ENCODE measurements at regions not wholly inside any gene's neighbourhood (a gene's known extent, or its start where the extent isn't known, plus 50 kb on each side); places are given as distances from the start of the nearest gene placed in this dataset.

- DNase-seq (ENCODE audit: low read depth), result no peak
These were observed 870.5 kb upstream of the CXADR start for GRCh38 chr21:16642353-16642752.

DNA sequence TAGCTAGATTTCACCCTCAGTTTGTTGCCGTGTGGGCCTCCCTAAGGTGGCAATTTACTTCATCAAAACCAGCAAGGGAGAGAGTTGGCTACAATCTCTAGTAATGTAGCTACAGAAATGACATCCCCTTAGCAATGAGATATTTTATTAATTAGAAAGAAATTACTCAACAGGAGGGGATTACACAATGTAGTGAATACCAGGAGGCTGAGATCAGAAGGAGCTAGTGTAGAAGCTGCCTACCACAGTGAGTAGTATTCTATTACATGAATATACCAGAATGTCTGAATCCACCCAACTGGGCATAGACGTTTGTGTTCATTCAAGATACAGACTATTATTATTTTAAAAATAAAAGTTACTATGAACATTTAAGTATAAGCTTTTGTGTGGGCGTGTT is 868.2 kb upstream of the CXADR start:
- no peak for DNase-seq (ENCODE audit: low read depth)

DNA sequence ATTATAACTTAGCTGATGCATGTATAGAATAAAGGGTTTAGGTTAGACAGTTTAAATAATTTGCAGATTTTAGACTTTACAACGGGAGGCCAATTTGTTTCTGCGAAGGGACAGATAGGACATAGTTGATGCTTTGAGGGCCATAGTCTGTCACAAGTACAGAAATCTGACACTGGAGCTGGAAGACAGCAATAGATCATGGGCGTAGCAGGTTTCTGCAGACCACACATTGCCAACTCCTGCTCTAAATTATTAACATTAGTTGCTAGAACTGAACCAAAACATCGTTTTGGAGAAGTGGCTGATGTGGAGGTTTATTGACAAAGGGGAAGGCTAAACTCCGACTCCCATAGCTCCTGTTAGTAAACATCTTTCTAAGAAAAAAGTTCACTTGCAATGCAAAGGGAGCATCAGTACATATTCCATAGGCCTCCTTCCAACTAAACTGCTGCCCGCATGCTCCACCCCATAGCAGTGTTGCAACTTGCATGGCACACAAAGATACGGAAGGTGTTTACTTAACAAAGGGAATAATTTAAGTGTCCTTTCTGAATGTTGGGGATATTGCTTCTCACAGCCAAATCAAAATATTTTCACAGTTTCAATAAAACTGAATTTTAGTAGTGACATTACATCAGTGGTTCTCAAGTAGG is 862.0 kb upstream of the CXADR start:
- DNase-seq (ENCODE audit: low read depth), result no peak

DNA sequence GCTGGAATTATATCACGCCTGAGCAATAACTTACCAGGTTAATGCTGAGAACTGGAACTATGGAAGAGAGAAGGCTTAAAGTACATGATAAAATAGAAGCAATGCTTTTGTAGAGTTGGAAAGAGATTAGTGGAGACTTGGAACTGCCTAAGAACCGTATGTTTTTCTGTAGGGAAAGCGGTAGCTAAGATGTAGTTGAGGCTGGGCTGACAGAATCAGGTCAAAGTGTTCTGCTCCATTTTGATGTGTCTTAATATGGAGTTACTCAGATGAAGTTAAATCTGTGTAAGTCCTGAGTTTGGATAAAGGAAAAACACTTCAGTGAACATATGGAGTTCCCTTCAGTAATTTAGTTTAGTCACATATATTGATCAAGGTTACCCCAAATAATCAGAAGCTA is 860.9 kb upstream of the CXADR start:
- DNase-seq (ENCODE audit: low read depth), result no peak

DNA sequence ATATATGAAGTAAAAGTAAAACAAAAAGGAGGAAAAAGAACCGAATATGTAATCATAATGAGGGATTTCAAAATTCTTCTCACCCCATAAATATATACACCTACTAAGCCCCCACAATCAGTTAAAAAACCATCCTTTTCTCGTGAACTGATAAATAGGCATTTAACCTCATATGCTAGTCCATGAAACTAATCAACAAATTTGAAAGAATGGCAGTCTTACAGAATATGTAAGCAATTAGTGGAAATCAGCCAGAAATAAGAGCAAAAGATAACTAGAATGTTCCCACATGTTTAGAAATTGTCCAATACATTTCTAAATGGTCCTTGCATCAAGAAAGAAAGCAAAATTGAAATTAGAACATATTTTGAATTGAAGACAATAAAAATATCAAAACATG is 849.4 kb upstream of the CXADR start:
- DNase-seq (ENCODE audit: low read depth), result no peak

- DNase-seq (ENCODE audit: low read depth), result no peak
These were observed 845.4 kb upstream of the CXADR start for GRCh38 chr21:16667395-16667794.

DNA sequence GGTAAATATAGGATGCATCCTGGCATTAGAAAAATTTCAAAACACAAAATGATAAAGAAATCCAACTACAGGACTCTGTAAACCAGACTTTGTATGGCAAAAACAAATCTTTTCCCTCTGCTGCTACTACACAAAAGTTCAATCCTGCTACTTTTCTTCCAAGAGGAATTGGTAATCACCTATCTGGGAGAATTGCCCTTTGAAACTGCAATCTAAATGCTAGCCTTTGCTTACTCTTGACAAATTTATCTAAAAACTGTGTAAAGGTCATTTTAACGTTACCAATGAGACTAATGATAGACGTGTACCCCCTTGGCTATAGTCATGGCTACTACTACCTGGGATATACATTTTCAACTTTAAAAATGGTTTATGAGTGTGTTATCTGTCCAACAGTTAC is 837.9 kb upstream of the CXADR start:
- DNase-seq (ENCODE audit: low read depth), result no peak

GRCh38 chr21:16676391-16676790 is 836.5 kb upstream of the CXADR start:
- DNase-seq (ENCODE audit: low read depth), result no peak

DNA sequence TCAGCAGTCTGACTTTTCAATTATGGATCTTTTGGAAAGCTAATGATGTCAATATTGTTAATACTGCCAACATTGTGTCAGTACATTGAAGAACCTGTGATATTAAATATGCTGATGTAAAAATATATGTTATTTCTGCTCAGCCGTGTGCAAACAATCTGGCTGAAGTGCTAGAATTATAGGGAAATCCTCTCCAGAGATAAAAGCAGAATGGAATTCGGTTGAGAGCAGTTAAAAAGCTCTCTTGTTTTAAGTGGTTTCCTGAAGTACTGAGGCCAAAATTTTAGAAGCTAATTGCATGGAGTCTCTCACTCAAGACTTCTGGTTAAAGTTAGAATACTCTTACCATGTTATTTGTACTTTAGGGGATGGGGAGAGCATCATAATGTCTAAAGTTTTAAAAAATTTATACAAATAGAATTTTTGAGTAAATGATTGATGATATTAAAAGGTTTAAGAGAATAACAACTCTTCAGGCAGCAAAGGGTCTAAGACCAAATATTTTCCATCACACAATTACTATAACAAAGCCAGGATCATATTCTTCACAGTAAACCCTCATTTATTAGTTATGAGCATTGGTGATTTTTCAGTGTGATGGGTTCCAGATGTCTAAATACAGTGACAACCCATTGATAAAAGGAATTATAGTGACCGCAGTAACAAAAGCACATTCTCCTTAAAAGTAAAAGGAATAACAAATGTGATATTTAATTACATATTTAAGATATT is 834.2 kb upstream of the CXADR start:
- DNase-seq (ENCODE audit: low read depth), result no peak

DNA sequence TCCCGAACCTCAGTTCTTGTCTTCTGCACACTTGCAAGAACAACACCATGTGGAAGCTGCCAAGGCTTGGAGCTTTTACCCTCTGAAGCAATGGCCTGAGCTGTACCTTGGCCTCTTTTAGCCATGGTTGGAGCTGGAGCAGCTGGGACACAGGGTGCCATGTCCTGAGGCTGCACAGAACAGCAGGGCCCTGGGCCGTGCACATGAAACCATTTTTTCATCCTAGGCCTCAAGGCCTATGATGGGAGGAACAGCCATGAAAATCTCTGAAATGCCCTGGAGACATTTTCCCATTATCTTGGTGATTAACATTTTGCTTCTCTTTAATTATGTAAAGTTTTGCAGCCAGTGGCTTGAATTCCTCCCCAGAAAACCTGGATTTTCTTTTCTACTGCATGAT is 817.8 kb upstream of the CXADR start:
- DNase-seq (ENCODE audit: low read depth), result no peak

DNA sequence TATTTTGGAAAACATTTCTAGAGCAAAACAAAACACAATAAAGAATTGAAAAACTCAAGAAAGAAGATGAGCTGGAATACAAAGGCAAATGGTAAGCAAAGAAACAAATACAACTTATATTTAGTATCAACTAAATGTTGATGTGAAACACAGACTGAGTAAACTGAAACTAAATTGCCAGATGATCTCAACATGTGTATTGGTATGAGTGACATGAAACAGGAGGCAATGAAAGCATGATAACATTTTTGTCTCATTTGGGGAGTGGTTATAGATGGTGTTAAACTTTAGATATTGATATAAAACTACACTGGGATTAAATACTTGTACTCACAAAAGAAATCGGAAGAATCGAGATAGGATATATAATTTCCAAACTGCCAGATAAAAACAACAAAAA is 805.6 kb upstream of the CXADR start:
- no peak for DNase-seq (ENCODE audit: low read depth)

- DNase-seq (ENCODE audit: low read depth), result no peak
These were observed 804.6 kb upstream of the CXADR start for GRCh38 chr21:16708101-16708835.

- no peak for DNase-seq (ENCODE audit: low read depth)
These were observed 802.8 kb upstream of the CXADR start for GRCh38 chr21:16709866-16710550.

DNA sequence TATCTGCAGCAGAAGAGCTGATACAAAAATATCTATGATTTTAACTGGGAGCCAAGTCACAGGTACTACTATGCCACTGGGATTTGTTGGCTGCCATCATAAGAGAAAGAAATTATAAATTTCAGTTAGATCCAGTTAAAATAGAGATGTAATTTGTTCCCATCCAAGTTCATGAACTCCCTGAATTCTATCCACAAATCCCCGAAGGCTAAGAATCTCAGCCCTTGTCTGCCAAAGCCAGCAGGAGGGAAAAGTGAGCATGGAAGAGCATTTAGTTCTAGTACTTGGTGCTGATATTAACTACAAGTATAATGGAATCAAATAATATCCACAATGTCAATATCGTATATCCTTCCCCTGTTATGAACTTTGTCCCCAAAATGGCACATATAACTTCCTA is 801.1 kb upstream of the CXADR start:
- DNase-seq (ENCODE audit: low read depth), result no peak

- DNase-seq (ENCODE audit: low read depth), result no peak
These were observed 799.3 kb upstream of the CXADR start for GRCh38 chr21:16713331-16714117.

GRCh38 chr21:16740511-16740910 is 772.3 kb upstream of the CXADR start:
- DNase-seq (ENCODE audit: low read depth), result no peak

GRCh38 chr21:16741141-16741665 is 771.6 kb upstream of the CXADR start:
- no peak for DNase-seq (ENCODE audit: low read depth)

DNA sequence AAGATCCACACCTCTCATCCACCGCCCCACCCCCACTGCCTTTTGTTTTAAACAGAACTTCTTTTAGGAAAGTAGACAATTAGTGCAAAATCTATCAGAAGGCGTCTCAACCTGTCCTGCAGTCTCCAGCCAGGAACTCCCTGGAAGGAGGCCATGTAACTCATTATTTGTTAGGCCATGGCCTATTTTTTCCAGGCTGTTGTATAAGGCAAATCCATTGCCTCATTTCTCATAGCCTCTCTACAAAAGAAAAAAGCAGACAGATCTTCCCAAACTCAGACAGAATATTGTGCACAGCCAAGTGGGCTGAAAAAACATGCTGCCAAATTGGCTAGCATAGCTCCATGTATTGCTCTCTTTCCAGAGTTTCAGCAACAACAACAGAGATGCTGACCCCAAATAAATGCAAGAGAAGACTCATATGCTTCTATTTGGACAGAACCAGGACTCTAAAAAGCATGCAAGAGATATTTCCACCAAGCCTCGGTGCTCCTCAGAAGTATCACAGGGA is 770.7 kb upstream of the CXADR start:
- DNase-seq (ENCODE audit: low read depth), result no peak

- no peak for DNase-seq (ENCODE audit: low read depth)
These were observed 770.1 kb upstream of the CXADR start for GRCh38 chr21:16742741-16743140.

- no peak for DNase-seq (ENCODE audit: low read depth)
These were observed 769.5 kb upstream of the CXADR start for GRCh38 chr21:16743317-16743716.

GRCh38 chr21:16750926-16751325 is 761.9 kb upstream of the CXADR start:
- no peak for DNase-seq (ENCODE audit: low read depth)

Measured in stimulated activated CD8-positive, alpha-beta memory T cell treated with anti-CD3 and anti-CD28 coated beads, Interleukin-12 subunit alpha, Interleukin-12 subunit beta, amount 100 ng/mL, for 1 hour (primary cell).